ENCODE measurements at regions not wholly inside any gene's neighbourhood (a gene's known extent, or its start where the extent isn't known, plus 50 kb on each side); places are given as distances from the start of the nearest gene placed in this dataset.

GRCh38 chr2:9686061-9686460, 55.3 kb upstream of the YWHAQ start:
- H3K4me3 Mint-ChIP-seq, result no peak overlapping the region
- Histone ChIP-seq H3K36me3 (replicated peaks in 1 of 2; ENCODE audit: control insufficient read depth in 1 of 2, insufficient read depth in 2 of 2, low read length in 2 of 2) (no peaks in the 10 kb centered on the region), H3K4me1 (ENCODE audit: control insufficient read depth in 1 of 2, insufficient read depth in 2 of 2, low read length in 2 of 2) (peaks cover 8 to 20% of the 10 kb centered on the region in 2 donors), H3K4me3 (replicated peaks in 1 of 3; ENCODE audit: low read depth in 2 of 3, low read length in 3 of 3) (no peak overlapping the region), H3K9ac (ENCODE audit: insufficient read depth, low read length, poor library complexity, severe bottlenecking) (no peak overlapping the region), H3K27me3 (ENCODE audit: control insufficient read depth in 2 of 2, insufficient read depth in 2 of 2, low read length in 2 of 2) (no peaks in the 10 kb centered on the region), H3K4me2 (replicated peaks; ENCODE audit: extremely low read depth, low read length, poor library complexity, severe bottlenecking) (no peak overlapping the region), H3K27ac (ENCODE audit: low read depth in 1 of 2, low read length in 2 of 2) (no peak overlapping the region), H4K20me1 (ENCODE audit: insufficient read depth, low read length) (no peaks in the 10 kb centered on the region), H3K79me2 (ENCODE audit: insufficient read depth, low read length) (no peaks in the 10 kb centered on the region), H3K9me3 (replicated peaks in 1 of 2; ENCODE audit: control insufficient read depth in 1 of 2, insufficient read depth in 1 of 2, low read length in 2 of 2) (no peaks in the 10 kb centered on the region), H2AFZ (ENCODE audit: insufficient read depth, low read depth, low read length, poor library complexity, severe bottlenecking) (no peak overlapping the region)
- no peak for TF ChIP-seq CTCF (IDR thresholded peaks at IDR 0.05)
- H3K9me3 Mint-ChIP-seq, result no peaks in the 10 kb centered on the region
- WGBS (ENCODE audit: insufficient coverage), result 100% methylated on average over 2 of the region's 8 CpGs
- H3K27me3 Mint-ChIP-seq (ENCODE audit: low read depth in 3 of 3), result peaks cover 0 to 10% (median 4%) of the 10 kb centered on the region in 3 donors
- no peak overlapping the region for H3K27ac Mint-ChIP-seq
- no peak for DNase-seq
- no peaks in the 10 kb centered on the region for H3K36me3 Mint-ChIP-seq
- intact Hi-C loops (cut with micrococcal nuclease), result no loop called here
- peaks cover 16% of the 10 kb centered on the region for H3K4me1 Mint-ChIP-seq

GRCh38 chr2:9690252-9690651, 59.5 kb upstream of the YWHAQ start:
- intact Hi-C loops (cut with micrococcal nuclease), result no loop called here
- H3K27me3 Mint-ChIP-seq (ENCODE audit: low read depth in 3 of 3), result peaks cover 0 to 9% (median 7%) of the 10 kb centered on the region in 3 donors

More at GRCh38 chr2:9690252-9690651, 59.5 kb upstream of the YWHAQ start:
- no peak overlapping the region for H3K4me2 ChIP-seq (replicated peaks; ENCODE audit: extremely low read depth, low read length, poor library complexity, severe bottlenecking)
- H2AFZ ChIP-seq (ENCODE audit: insufficient read depth, low read depth, low read length, poor library complexity, severe bottlenecking), result peak overlapping the region; percentile 64
- no peak overlapping the region for H3K27ac ChIP-seq (ENCODE audit: low read depth in 1 of 2, low read length in 2 of 2)
- H3K27me3 ChIP-seq (ENCODE audit: control insufficient read depth in 2 of 2, insufficient read depth in 2 of 2, low read length in 2 of 2), result no peaks in the 10 kb centered on the region
- TF ChIP-seq CTCF (IDR thresholded peaks at IDR 0.05), result no peak
- H3K36me3 ChIP-seq (replicated peaks in 1 of 2; ENCODE audit: control insufficient read depth in 1 of 2, insufficient read depth in 2 of 2, low read length in 2 of 2), result no peaks in the 10 kb centered on the region
- no peaks in the 10 kb centered on the region for H3K79me2 ChIP-seq (ENCODE audit: insufficient read depth, low read length)
- Mint-ChIP-seq H3K36me3 (no peaks in the 10 kb centered on the region), H3K4me1 (peaks cover 17% of the 10 kb centered on the region), H3K9me3 (peaks cover 0 to 2% (median 0%) of the 10 kb centered on the region in 7 donors), H3K4me3 (no peak overlapping the region), H3K27ac (peak overlapping the region in 1 of 7 donors; percentile 21)
- no peaks in the 10 kb centered on the region for H3K9me3 ChIP-seq (replicated peaks in 1 of 2; ENCODE audit: control insufficient read depth in 1 of 2, insufficient read depth in 1 of 2, low read length in 2 of 2)
- peak in 1 of 3 donors; percentile 36 for DNase-seq
- H3K9ac ChIP-seq (ENCODE audit: insufficient read depth, low read length, poor library complexity, severe bottlenecking), result peak overlapping the region; percentile 23
- no peak overlapping the region for H3K4me3 ChIP-seq (replicated peaks in 1 of 3; ENCODE audit: low read depth in 2 of 3, low read length in 3 of 3)
- 7% methylated on average over 5 of the region's 7 CpGs for WGBS (ENCODE audit: insufficient coverage)
- peaks cover 0 to 28% of the 10 kb centered on the region in 2 donors for H3K4me1 ChIP-seq (ENCODE audit: control insufficient read depth in 1 of 2, insufficient read depth in 2 of 2, low read length in 2 of 2)
- no peaks in the 10 kb centered on the region for H4K20me1 ChIP-seq (ENCODE audit: insufficient read depth, low read length)
